Breast epithelium (tissue), 4 donors: ENCODE measurements at regions not wholly inside any gene's neighbourhood (a gene's known extent, or its start where the extent isn't known, plus 50 kb on each side); places are given as distances from the start of the nearest gene placed in this dataset.

Source experiments
- DNase-seq, 2 donors: peaks; one replicate each; pipeline ENCODE4 v3.0.0-alpha.2; 2019; ENCODE audit warnings: low spot score in 2 of 2
- H3K27ac ChIP-seq, 2 donors: fragments of 200-600 bp; sonication (generic) in 1 of 2; one replicate each; pipeline ENCODE4 v1.5.1; 2016 to 2019; ENCODE audit warnings: mild to moderate bottlenecking in 1 of 2
- H3K27me3 ChIP-seq, 2 donors: fragments of 200-600 bp; sonication (generic) in 1 of 2; one replicate each; pipeline versions ENCODE4 v1.5.1 to v1.6.0; 2017 to 2019; ENCODE audit warnings: control low read depth in 1 of 2, mild to moderate bottlenecking in 1 of 2
- H3K36me3 ChIP-seq: fragments of 200-600 bp; one replicate; pipeline ENCODE4 v1.5.1; 2019
- H3K4me1 ChIP-seq, 2 donors: fragments of 200-600 bp; sonication (generic); one replicate each; pipeline ENCODE4 v1.5.1; 2016 to 2019; ENCODE audit warnings: control low read depth in 1 of 2
- H3K4me3 ChIP-seq, 3 donors: fragments of 200-600 bp; sonication (generic); 1 replicate in 2 of 3; 2 replicates in 1 of 3; pipeline ENCODE4 v1.5.1; 2016 to 2019; ENCODE audit warnings: mild to moderate bottlenecking in 3 of 3, moderate library complexity in 2 of 3
- H3K9me3 ChIP-seq, 2 donors: fragments of 200-600 bp; sonication (generic) in 1 of 2; one replicate each; pipeline ENCODE4 v1.5.1; 2016 to 2019; ENCODE audit warnings: control low read depth in 1 of 2
- POLR2A ChIP-seq: fragments of 450-650 bp; IDR thresholded peaks from one replicate; pipeline ENCODE4 v1.6.1; 2016; ENCODE audit warnings: antibody characterized with exemption, mild to moderate bottlenecking, moderate library complexity
- POLR2AphosphoS5 ChIP-seq, 3 donors: sonication (generic); formaldehyde crosslinking; IDR thresholded peaks; one replicate each; pipeline ENCODE4 v1.6.1; 2017; ENCODE audit warnings: antibody characterized with exemption in 3 of 3
- intact Hi-C: fragments of 100-400 bp; cut with DNase I; formaldehyde crosslinking; loops from one replicate; pipeline ENCODE4 v1.15.1; 2023; ENCODE audit warnings: low total_unique reads
- TF ChIP-seq, protein P1 (sequence below), 3 donors: fragments of 450-650 bp; IDR thresholded peaks; one replicate each; pipeline ENCODE4 v1.5.1; 2016 to 2017; ENCODE audit warnings: antibody characterized with exemption in 3 of 3, mild to moderate bottlenecking in 3 of 3, moderate library complexity in 3 of 3

DNA sequence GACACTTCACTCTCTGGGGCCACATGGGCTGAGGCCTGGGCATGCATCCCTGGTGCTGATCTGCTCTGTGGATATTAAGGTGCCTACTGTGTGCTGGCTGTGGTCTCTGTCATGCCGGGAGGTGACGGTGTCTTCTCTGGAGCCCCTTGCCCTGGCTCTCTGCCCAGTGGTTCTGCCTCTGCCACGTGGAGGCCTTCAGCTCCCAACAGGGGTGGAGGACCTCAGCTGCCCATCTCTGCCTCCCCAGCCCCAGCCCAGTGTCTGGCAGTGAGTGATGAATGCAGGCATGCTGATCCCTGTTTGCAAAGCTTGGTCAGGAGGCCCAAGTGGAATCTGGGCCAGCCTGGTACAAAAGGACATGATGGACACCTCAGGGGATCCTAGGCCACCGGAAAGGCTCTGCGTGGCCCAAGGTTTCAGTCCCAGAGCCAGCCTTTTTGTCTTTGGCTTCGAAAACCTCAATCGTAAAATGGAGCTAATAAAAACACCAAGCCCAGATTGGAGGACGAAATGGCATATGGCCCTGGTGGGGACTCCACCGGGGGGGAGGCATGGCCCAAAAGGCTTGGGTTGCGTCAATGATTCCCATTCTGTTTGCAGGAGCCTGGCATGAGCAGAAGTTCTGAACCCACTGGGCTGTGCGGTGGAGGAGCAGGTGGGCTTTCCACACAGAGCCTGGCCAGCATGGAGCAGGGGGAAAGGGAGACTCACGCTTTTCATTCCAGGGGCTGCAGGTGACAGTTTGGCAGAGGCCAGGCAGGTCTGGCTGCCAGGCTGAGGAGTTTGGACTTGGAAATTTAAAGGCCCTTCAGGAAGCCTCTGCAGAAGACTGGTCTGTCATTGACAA is 54.7 kb upstream of the KLF13 start:
- H3K27me3 ChIP-seq = no peaks in the 10 kb centered on the region
- no peaks in the 10 kb centered on the region for H3K4me1 ChIP-seq
- intact Hi-C loops = no loop called here
- H3K27ac ChIP-seq = no peak overlapping the region
- peak; percentile 15 to 17 for DNase-seq
- H3K4me3 ChIP-seq = no peak overlapping the region
- H3K36me3 ChIP-seq = no peaks in the 10 kb centered on the region
- TF ChIP-seq POLR2A (no peak), POLR2AphosphoS5 (IDR thresholded peaks at IDR 0.05) (no peak)
- TF ChIP-seq, protein P1, sequence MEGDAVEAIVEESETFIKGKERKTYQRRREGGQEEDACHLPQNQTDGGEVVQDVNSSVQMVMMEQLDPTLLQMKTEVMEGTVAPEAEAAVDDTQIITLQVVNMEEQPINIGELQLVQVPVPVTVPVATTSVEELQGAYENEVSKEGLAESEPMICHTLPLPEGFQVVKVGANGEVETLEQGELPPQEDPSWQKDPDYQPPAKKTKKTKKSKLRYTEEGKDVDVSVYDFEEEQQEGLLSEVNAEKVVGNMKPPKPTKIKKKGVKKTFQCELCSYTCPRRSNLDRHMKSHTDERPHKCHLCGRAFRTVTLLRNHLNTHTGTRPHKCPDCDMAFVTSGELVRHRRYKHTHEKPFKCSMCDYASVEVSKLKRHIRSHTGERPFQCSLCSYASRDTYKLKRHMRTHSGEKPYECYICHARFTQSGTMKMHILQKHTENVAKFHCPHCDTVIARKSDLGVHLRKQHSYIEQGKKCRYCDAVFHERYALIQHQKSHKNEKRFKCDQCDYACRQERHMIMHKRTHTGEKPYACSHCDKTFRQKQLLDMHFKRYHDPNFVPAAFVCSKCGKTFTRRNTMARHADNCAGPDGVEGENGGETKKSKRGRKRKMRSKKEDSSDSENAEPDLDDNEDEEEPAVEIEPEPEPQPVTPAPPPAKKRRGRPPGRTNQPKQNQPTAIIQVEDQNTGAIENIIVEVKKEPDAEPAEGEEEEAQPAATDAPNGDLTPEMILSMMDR (IDR thresholded peaks at IDR 0.05) = no peak
- H3K9me3 ChIP-seq = no peaks in the 10 kb centered on the region

DNA sequence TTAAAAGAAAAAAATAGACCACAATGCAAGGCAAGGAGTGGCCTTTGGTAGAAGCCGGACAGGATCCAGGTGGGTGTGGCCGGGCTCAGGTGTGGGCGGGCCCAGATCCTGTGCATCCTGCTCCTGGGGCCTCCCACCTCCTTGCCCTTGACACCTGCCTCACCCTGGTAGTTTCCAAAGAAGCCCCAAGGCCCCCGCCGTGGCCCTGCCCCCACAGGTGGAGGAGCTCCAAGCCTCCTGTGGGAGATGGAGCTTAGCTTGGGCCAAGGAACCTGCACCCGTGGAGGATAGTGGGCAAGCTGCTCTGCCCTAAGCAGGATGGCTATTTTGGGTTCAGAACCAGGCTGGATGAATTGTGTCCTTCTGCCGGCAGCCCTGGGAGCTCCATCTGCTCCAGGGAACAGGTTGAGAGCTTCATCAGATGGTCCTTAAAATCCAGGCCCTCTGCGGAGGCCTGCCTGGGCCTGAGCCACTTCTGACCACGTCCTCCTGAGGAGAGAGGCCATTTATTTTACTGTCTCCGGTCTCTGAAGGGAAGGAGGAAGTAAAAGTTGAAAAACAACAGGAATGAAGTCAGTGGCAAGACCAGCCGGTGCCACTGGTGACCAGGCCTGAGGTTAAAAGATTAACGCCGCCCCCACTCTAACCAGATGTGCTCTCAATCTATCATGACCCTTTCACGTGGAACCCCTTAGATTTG is 53.9 kb upstream of the KLF13 start:
- Histone ChIP-seq H3K4me3 (no peak overlapping the region), H3K4me1 (no peaks in the 10 kb centered on the region), H3K27me3 (no peaks in the 10 kb centered on the region), H3K36me3 (no peaks in the 10 kb centered on the region), H3K9me3 (no peaks in the 10 kb centered on the region), H3K27ac (peak overlapping the region in 1 of 2 donors; percentile 36)
- intact Hi-C loops = no loop called here
- DNase-seq = peak; percentile 35 to 46
- no peak for TF ChIP-seq POLR2AphosphoS5 (IDR thresholded peaks at IDR 0.05)
- TF ChIP-seq POLR2A = no peak
- TF ChIP-seq, protein P1 (IDR thresholded peaks at IDR 0.05) = no peak

DNA sequence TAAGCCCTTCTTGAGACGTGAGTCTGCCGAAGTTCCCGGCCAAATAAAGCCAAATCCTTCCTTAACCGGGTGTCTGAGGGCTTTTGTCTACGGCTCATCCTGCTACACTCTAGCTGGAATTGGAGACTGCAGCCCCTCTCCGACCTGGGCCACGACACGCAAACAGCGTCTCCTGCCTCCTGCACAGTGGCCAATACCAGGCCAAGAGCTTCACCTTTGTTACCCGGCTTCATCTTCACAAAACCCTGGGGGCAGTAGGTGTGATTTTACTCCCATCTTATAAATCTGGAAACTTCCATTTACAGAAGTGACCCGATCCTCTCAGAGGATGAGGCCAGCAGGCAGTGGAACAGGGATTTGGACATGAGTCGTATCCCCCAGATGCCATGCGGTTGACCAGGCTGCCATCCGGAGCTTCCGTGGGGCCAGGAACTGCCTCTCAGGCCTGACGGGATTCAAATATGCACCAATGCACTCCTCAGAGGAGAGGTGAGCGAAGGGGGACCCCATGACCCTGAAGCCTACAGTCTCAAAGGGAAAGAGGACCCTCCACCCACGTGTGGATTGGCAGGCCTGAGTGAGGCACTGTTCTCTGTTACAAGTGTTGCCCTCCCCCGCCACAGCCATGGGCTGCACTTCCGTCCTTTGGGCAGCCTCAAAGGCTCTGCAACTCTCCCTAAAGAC is 53.2 kb upstream of the KLF13 start:
- Histone ChIP-seq H3K27ac (no peak overlapping the region), H3K4me1 (no peaks in the 10 kb centered on the region), H3K9me3 (no peaks in the 10 kb centered on the region), H3K36me3 (no peaks in the 10 kb centered on the region), H3K27me3 (no peaks in the 10 kb centered on the region), H3K4me3 (no peak overlapping the region)
- intact Hi-C loops = no loop called here
- TF ChIP-seq POLR2A (no peak), POLR2AphosphoS5 (IDR thresholded peaks at IDR 0.05) (no peak)
- TF ChIP-seq, protein P1 (IDR thresholded peaks at IDR 0.05) = no peak
- DNase-seq = peak; percentile 10 to 48

DNA sequence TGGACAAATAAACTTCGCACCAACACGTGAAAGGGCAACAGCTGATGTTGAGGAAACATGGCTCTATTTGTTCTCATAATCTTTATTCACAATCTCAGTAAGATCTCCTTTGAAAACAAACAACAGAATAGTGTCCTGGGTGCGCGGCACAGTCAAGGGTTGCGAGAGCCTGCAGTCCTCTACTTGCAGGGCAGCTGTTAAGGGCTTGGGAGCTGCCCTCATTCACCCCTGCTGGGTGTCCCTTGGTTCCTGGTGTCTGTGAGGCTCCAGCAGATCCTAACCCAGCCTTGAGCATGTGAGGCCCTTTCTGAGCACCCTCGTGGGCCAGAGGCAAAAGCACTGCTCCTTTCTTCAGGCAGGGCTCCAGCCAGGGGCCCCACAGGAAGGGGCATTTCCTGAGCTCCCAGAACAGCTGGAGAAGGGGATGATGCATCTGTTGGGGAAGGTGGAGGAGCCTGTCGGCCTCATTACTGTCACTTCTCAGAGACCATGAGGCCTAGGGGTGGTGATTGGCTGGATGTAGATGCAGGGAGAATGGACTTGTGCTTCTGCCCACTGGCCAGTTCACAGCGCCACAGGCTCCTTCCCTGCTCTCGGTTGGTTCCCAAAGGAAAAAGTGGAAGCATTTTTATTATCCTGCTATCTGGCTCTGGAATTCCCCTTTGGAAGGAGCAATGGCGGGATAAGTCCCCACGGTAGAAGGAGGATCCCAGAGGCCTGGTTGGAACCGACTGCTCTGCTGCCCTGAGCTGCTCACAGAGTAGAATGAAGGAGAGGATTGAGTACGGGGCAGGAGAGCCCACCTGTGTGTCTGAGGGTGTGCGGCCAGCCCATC is 51.9 kb upstream of the KLF13 start:
- DNase-seq = peak; percentile 15 to 40
- Histone ChIP-seq H3K4me3 (no peak overlapping the region), H3K36me3 (no peaks in the 10 kb centered on the region), H3K9me3 (no peaks in the 10 kb centered on the region), H3K27ac (no peak overlapping the region), H3K4me1 (no peaks in the 10 kb centered on the region), H3K27me3 (no peaks in the 10 kb centered on the region)
- TF ChIP-seq POLR2AphosphoS5 (IDR thresholded peaks at IDR 0.05) (no peak), POLR2A (no peak)
- TF ChIP-seq, protein P1 (IDR thresholded peaks at IDR 0.05) = no peak
- intact Hi-C loops = no loop called here
